Right lobe of liver (tissue), 6 donors: ENCODE measurements at regions not wholly inside any gene's neighbourhood (a gene's known extent, or its start where the extent isn't known, plus 50 kb on each side); places are given as distances from the start of the nearest gene placed in this dataset.

Source experiments
- ATAC-seq, 4 donors: fragments of 200-7000 bp; cut with Tn5 transposase; one replicate each; pipeline ENCODE4 v1.9.1; 2020; ENCODE audit warnings: mild to moderate bottlenecking in 4 of 4, moderate library complexity in 4 of 4
- DNase-seq, 3 donors: peaks; one replicate each; pipeline ENCODE4 v3.0.0-alpha.2; 2020
- H3K27ac ChIP-seq, 3 donors: fragments of 200-600 bp; one replicate each; pipeline ENCODE4 v1.8.0; 2022
- H3K27me3 ChIP-seq, 2 donors: fragments of 200-600 bp; one replicate each; pipeline ENCODE4 v1.8.0; 2022
- H3K36me3 ChIP-seq, 4 donors: fragments of 200-600 bp; sonication (generic) in 1 of 4; one replicate each; pipeline versions ENCODE4 v1.5.1 to v1.8.0; 2017 to 2022; ENCODE audit warnings: control low read depth in 1 of 4
- H3K4me1 ChIP-seq, 4 donors: fragments of 200-600 bp; sonication (generic) in 1 of 4; one replicate each; pipeline versions ENCODE4 v1.5.1 to v1.8.0; 2017 to 2022; ENCODE audit warnings: control low read depth in 1 of 4
- H3K4me3 ChIP-seq, 3 donors: fragments of 200-600 bp; one replicate each; pipeline ENCODE4 v1.8.0; 2022
- H3K9me3 ChIP-seq, 4 donors: fragments of 200-600 bp; sonication (generic) in 1 of 4; one replicate each; pipeline versions ENCODE4 v1.5.1 to v1.8.0; 2017 to 2022; ENCODE audit warnings: control low read depth in 1 of 4
- POLR2A ChIP-seq: fragments of 450-650 bp; IDR thresholded peaks from one replicate; pipeline ENCODE4 v1.6.1; 2017; ENCODE audit warnings: antibody characterized with exemption, mild to moderate bottlenecking
- WGBS: methylation state at CpG from one replicate; pipeline ENCODE4 v1.1.6; 2018; ENCODE audit warnings: low coverage, low lambda C conversion rate; ENCODE audit not compliant: insufficient coverage; ENCODE audit errors: missing lambda C conversion rate; 5-methylcytosine and 5-hydroxymethylcytosine counted together
- intact Hi-C, 2 donors: fragments of 100-400 bp; cut with DNase I; formaldehyde crosslinking; loops; one replicate each; pipeline versions ENCODE4 v1.11.2 to v1.14.1; 2022
- TF ChIP-seq, protein P1 (sequence below), 4 donors: fragments of 200-600 bp in 3 of 4; fragments of 450-650 bp in 1 of 4; IDR thresholded peaks; one replicate each; pipeline versions ENCODE4 v1.5.1 to v1.8.0; 2016 to 2022; ENCODE audit warnings: antibody characterized with exemption in 4 of 4, mild to moderate bottlenecking in 2 of 4
- donor health status: DM: no; HTN: yes; CAD: no.
- donor health status: DM: no; HTN: no; CAD: no.
- donor health status: DM: no; HTN: no; CAD: no.
- donor health status: DM: no; HTN: yes; CAD: no.
- donor health status: DM: no; HTN: yes; CAD: no.

DNA sequence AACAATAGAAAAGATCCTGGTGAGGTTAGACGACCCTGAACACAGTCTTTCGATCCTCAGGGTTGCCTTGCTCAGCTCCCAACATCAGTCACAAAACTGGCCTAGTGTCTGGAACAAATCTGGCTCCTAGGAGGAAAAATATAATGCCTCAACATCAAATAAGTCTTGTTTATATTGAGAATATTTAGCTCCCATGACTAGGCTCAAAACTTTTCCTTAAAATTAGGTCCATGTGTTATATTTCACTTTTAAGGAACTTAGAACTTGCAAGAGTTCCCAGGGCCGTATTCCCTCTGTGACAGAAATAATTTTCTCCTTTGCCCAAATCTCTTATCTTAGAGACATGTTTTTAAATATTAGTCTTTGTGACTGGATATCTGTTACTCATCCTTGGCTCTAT, 819.7 kb upstream of the ZEB2 start:
- no peaks in the 10 kb centered on the region for H3K4me1 ChIP-seq
- H3K36me3 ChIP-seq = no peaks in the 10 kb centered on the region
- intact Hi-C loops = no loop called here
- ATAC-seq (no peak), DNase-seq (no peak)
- TF ChIP-seq, protein P1, sequence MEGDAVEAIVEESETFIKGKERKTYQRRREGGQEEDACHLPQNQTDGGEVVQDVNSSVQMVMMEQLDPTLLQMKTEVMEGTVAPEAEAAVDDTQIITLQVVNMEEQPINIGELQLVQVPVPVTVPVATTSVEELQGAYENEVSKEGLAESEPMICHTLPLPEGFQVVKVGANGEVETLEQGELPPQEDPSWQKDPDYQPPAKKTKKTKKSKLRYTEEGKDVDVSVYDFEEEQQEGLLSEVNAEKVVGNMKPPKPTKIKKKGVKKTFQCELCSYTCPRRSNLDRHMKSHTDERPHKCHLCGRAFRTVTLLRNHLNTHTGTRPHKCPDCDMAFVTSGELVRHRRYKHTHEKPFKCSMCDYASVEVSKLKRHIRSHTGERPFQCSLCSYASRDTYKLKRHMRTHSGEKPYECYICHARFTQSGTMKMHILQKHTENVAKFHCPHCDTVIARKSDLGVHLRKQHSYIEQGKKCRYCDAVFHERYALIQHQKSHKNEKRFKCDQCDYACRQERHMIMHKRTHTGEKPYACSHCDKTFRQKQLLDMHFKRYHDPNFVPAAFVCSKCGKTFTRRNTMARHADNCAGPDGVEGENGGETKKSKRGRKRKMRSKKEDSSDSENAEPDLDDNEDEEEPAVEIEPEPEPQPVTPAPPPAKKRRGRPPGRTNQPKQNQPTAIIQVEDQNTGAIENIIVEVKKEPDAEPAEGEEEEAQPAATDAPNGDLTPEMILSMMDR (IDR thresholded peaks at IDR 0.05) = no peak
- no peak for TF ChIP-seq POLR2A
- WGBS = 36% methylated on average over 3 of the region's 3 CpGs
- H3K27me3 ChIP-seq = no peaks in the 10 kb centered on the region
- no peak overlapping the region for H3K27ac ChIP-seq
- no peak overlapping the region for H3K4me3 ChIP-seq
- H3K9me3 ChIP-seq = no peaks in the 10 kb centered on the region

DNA sequence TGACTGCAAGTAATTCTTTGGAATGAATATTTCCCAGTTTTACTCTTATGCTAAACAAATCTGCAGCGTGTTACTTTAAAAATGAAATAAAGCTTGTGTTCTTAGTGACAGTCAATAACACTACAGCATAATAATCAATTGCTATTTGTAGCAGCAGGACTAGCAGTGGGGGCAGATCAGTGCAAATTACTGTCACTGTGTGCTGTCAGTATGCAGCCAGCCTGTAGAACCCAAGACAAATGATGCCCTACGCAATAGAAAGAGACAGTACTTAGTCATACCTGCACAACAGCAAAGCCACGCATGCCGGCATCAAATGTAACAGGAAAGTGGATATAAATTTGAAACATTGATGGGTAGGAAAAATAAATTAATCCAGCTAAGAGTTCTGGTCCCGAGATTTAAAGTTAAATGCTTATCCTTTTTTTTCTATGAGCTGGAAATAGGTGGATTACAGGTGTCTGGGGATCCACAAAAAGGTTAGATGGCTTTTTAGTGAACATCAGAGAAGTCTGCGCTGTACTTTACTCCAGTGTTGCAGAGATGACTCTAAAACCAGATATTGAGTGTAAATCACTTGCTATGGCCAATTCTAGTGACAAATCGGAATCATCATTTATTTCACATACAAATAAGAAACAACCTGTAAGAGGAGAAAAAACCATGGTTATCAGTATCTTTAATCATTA, 812.4 kb upstream of the ZEB2 start:
- TF ChIP-seq, protein P1 (IDR thresholded peaks at IDR 0.05) = no peak
- no peak for TF ChIP-seq POLR2A
- H3K36me3 ChIP-seq = no peaks in the 10 kb centered on the region
- no peak overlapping the region for H3K4me3 ChIP-seq
- no peak for ATAC-seq
- no peak overlapping the region for H3K27ac ChIP-seq
- intact Hi-C loops = no loop called here
- WGBS = 59% methylated on average over 7 of the region's 7 CpGs
- no peaks in the 10 kb centered on the region for H3K27me3 ChIP-seq
- no peak for DNase-seq
- no peaks in the 10 kb centered on the region for H3K4me1 ChIP-seq
- H3K9me3 ChIP-seq = no peaks in the 10 kb centered on the region

DNA sequence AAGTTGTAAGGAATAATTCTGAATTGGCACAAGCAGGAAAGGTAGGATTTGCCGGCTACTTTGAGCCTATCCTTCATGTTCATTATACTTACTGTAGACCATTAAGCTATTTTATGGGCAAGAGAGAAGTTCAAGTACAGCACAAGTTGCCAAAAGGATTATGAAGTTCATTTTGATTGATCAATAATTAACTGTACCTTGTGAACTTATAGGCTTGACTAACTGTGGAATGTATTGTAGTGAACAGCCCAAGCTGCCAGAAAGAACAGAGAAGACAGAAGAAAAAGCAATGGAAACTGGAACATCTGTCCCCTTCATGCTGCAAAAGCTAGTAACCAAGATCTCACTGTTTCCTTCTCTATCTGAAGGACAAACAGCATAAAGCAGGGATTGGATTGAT, 810.1 kb upstream of the ZEB2 start:
- H3K4me3 ChIP-seq = no peak overlapping the region
- H3K27ac ChIP-seq = no peak overlapping the region
- H3K27me3 ChIP-seq = no peaks in the 10 kb centered on the region
- 79% methylated on average over 1 of the region's 1 CpG for WGBS
- H3K4me1 ChIP-seq = no peaks in the 10 kb centered on the region
- no peaks in the 10 kb centered on the region for H3K9me3 ChIP-seq
- ATAC-seq (no peak), DNase-seq (no peak)
- H3K36me3 ChIP-seq = no peaks in the 10 kb centered on the region
- intact Hi-C loops = no loop called here
- TF ChIP-seq, protein P1 (IDR thresholded peaks at IDR 0.05) = no peak
- TF ChIP-seq POLR2A = no peak

DNA sequence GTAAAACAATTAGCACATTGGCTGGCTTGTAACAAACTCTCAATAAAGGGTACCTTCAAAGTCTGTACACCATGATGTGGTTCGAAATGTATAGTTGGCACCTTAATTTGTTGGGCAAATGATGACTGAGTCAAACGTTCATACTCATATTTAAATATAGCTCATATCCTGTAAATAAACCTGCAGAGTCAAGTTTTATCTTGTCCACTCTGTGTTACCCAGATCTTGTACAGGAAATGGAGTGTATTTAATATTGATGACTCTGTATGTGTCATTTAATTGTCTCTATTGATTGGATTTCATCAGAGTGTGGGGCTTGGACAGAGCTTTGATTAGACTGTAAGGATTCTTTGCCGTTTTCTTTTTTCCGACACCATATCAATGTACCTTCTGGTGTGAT, 805.6 kb upstream of the ZEB2 start:
- DNase-seq (no peak), ATAC-seq (no peak)
- H3K27ac ChIP-seq = no peak overlapping the region
- WGBS = 58% methylated on average over 4 of the region's 4 CpGs
- H3K4me1 ChIP-seq = no peaks in the 10 kb centered on the region
- no peaks in the 10 kb centered on the region for H3K36me3 ChIP-seq
- no peak overlapping the region for H3K4me3 ChIP-seq
- TF ChIP-seq POLR2A = no peak
- TF ChIP-seq, protein P1 (IDR thresholded peaks at IDR 0.05) = no peak
- H3K27me3 ChIP-seq = no peaks in the 10 kb centered on the region
- H3K9me3 ChIP-seq = no peaks in the 10 kb centered on the region
- intact Hi-C loops = no loop called here

DNA sequence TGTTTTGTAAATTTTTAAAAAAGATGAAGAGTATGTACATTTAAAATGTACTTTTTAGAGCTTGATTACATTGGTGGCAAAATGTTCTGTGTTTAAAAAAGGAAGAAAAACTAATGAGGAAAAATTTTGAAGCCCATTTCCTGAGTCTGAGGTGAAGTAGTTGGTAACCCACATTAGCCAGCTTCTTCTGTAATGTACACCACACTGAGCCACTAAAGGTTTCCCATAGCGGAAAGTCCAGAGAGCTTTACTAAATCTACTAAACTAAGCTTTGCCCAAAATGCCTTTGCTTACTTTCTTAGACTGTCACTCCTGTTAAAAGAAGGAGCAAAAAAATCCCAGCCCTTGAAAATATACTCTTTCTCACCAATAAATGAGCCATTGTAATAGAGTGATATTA, 804.8 kb upstream of the ZEB2 start:
- Histone ChIP-seq H3K36me3 (no peaks in the 10 kb centered on the region), H3K4me1 (no peaks in the 10 kb centered on the region), H3K27ac (no peak overlapping the region), H3K9me3 (no peaks in the 10 kb centered on the region), H3K27me3 (no peaks in the 10 kb centered on the region), H3K4me3 (no peak overlapping the region)
- ATAC-seq (no peak), DNase-seq (no peak)
- TF ChIP-seq POLR2A = no peak
- TF ChIP-seq, protein P1 (IDR thresholded peaks at IDR 0.05) = no peak
- WGBS = 75% methylated on average over 1 of the region's 1 CpG
- intact Hi-C loops = no loop called here
